ENCODE measurements at regions not wholly inside any gene's neighbourhood (a gene's known extent, or its start where the extent isn't known, plus 50 kb on each side); places are given as distances from the start of the nearest gene placed in this dataset.

GRCh38 chr15:69859866-69860265 lies 237.9 kb downstream of the TLE3 start:
- no peak for TF ChIP-seq CTCF (conservative IDR thresholded peaks at IDR 0.05; ENCODE audit: low read depth, low read length)
- DNase-seq (ENCODE audit: low read depth): no peak
- H3K4me3 ChIP-seq (ENCODE audit: low read depth, low read length): no peak overlapping the region

GRCh38 chr15:69860321-69860720 lies 237.4 kb downstream of the TLE3 start:
- no peak for TF ChIP-seq CTCF (conservative IDR thresholded peaks at IDR 0.05; ENCODE audit: low read depth, low read length)
- DNase-seq (ENCODE audit: low read depth): no peak
- H3K4me3 ChIP-seq (ENCODE audit: low read depth, low read length): no peak overlapping the region

GRCh38 chr15:69860921-69861320 lies 236.8 kb downstream of the TLE3 start:
- no peak for TF ChIP-seq CTCF (conservative IDR thresholded peaks at IDR 0.05; ENCODE audit: low read depth, low read length)
- no peak for DNase-seq (ENCODE audit: low read depth)
- H3K4me3 ChIP-seq (ENCODE audit: low read depth, low read length): no peak overlapping the region

GRCh38 chr15:69861331-69862171 lies 236.2 kb downstream of the TLE3 start:
- TF ChIP-seq CTCF (conservative IDR thresholded peaks at IDR 0.05; ENCODE audit: low read depth, low read length): no peak
- DNase-seq (ENCODE audit: low read depth): peak; percentile 32
- H3K4me3 ChIP-seq (ENCODE audit: low read depth, low read length): no peak overlapping the region

- TF ChIP-seq CTCF (conservative IDR thresholded peaks at IDR 0.05; ENCODE audit: low read depth, low read length): no peak
- no peak for DNase-seq (ENCODE audit: low read depth)
- no peak overlapping the region for H3K4me3 ChIP-seq (ENCODE audit: low read depth, low read length)
Observed at GRCh38 chr15:69862540-69862939, 235.2 kb downstream of the TLE3 start.

- TF ChIP-seq CTCF (conservative IDR thresholded peaks at IDR 0.05; ENCODE audit: low read depth, low read length): no peak
- H3K4me3 ChIP-seq (ENCODE audit: low read depth, low read length): no peak overlapping the region
- DNase-seq (ENCODE audit: low read depth): no peak
Observed at GRCh38 chr15:69863446-69863845, 234.3 kb downstream of the TLE3 start.

- no peak for DNase-seq (ENCODE audit: low read depth)
- no peak for TF ChIP-seq CTCF (conservative IDR thresholded peaks at IDR 0.05; ENCODE audit: low read depth, low read length)
- H3K4me3 ChIP-seq (ENCODE audit: low read depth, low read length): no peak overlapping the region
Observed at GRCh38 chr15:69865369-69865768, 232.3 kb downstream of the TLE3 start.

Data from epithelial cell of proximal tubule (primary cell).